ENCODE measurements at regions not wholly inside any gene's neighbourhood (a gene's known extent, or its start where the extent isn't known, plus 50 kb on each side); places are given as distances from the start of the nearest gene placed in this dataset.

DNA sequence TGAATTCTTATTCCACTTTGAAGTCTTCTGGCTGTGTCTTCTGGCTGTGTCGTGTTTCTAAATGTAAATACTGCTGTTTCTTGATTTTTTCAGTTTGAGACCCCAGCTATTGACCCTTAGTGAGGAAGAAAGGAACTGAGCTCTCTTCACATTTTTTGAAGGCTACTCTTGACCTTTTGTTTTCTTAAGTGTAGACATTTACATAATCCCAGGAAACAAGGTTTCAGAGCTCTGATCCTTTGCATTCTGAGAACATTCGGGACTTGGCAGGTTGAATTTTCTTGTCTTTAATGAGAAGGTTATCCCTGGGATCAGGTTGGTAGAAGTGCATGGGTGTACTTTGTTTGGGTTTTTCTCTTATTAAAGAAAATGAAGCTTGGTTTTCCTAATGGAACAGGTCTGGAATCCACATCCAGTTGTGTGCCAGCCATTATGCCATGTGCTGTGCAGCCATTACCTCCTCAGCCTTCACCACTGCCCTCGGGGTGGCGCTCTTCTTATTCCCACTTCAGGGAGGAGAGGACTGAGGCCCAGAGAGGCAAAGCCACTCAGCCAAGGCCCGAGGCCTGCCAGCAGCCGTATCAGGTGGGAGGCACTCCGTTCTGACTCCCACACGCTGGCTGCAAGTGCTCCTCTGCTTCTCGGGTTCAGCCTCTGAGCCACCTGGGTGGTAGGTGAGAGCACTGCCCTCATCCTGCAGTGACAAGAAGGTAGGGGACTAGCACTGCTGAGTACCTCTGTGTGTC lies 120.9 kb downstream of the BEGAIN start:
- Histone ChIP-seq H3K9ac (ENCODE audit: insufficient read depth in 1 of 2, low read length in 2 of 2) (no peak overlapping the region), H3K27me3 (ENCODE audit: control insufficient read depth in 3 of 3, insufficient read depth in 3 of 3, low read length in 2 of 3) (no peaks in the 10 kb centered on the region), H3K4me1 (ENCODE audit: control insufficient read depth in 5 of 5, insufficient read depth in 5 of 5, low read length in 5 of 5) (peaks cover 0 to 2% (median 0%) of the 10 kb centered on the region in 5 donors), H3K9me3 (ENCODE audit: control insufficient read depth in 4 of 4, insufficient read depth in 3 of 4, low read length in 3 of 4) (no peaks in the 10 kb centered on the region), H3K4me3 (no peak overlapping the region), H3K36me3 (ENCODE audit: control insufficient read depth in 4 of 4, insufficient read depth in 4 of 4, low read length in 4 of 4) (peaks cover 0 to 14% (median 4%) of the 10 kb centered on the region in 4 donors), H3K27ac (ENCODE audit: low read depth in 1 of 2, low read length in 1 of 2) (no peak overlapping the region)
- TF ChIP-seq, protein P1, sequence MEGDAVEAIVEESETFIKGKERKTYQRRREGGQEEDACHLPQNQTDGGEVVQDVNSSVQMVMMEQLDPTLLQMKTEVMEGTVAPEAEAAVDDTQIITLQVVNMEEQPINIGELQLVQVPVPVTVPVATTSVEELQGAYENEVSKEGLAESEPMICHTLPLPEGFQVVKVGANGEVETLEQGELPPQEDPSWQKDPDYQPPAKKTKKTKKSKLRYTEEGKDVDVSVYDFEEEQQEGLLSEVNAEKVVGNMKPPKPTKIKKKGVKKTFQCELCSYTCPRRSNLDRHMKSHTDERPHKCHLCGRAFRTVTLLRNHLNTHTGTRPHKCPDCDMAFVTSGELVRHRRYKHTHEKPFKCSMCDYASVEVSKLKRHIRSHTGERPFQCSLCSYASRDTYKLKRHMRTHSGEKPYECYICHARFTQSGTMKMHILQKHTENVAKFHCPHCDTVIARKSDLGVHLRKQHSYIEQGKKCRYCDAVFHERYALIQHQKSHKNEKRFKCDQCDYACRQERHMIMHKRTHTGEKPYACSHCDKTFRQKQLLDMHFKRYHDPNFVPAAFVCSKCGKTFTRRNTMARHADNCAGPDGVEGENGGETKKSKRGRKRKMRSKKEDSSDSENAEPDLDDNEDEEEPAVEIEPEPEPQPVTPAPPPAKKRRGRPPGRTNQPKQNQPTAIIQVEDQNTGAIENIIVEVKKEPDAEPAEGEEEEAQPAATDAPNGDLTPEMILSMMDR (IDR thresholded peaks at IDR 0.05; ENCODE audit: control extremely low read depth, extremely low read depth) = no peak
- ATAC-seq (ENCODE audit: insufficient read depth, low FRiP score) (no peak), DNase-seq (no peak)
- 83 to 84% methylated on average over 9 of the region's 9 CpGs for WGBS, 2 donors

DNA sequence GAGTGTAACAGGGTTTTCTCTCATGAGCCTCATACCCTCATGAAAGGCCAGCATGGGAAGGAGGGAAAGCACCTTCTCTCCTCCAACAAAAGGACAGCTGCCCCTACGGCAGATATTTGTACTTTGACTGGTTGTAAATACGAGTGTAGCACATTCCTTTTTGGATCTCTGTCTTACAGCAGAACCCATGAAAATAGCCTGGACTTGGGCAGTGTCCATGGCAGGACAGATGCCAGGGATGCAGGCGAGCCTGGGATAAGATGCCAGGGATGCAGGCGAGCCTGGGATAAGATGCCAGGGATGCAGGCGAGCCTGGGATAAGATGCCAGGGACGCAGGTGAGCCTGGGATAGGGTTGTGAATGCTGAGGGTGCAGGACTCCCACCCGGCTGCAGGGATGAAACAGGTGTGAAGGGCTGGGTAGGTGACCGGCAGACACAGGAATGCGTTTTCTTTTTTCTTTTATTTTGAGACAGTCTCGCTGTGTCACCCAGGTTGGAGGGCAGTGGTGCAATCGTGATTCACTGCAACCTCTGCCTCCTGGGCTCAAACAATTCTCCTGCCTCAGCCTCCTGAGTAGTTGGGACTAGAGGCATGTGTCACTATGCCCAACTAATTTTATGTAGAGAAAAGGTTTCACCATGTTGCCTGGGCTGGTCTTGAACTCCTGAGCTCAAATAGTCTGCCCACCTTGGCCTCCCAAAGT lies 120.0 kb downstream of the BEGAIN start:
- Histone ChIP-seq H3K4me3 (no peak overlapping the region), H3K9me3 (ENCODE audit: control insufficient read depth in 4 of 4, insufficient read depth in 3 of 4, low read length in 3 of 4) (no peaks in the 10 kb centered on the region), H3K4me1 (ENCODE audit: control insufficient read depth in 5 of 5, insufficient read depth in 5 of 5, low read length in 5 of 5) (no peaks in the 10 kb centered on the region), H3K27me3 (ENCODE audit: control insufficient read depth in 3 of 3, insufficient read depth in 3 of 3, low read length in 2 of 3) (no peaks in the 10 kb centered on the region), H3K9ac (ENCODE audit: insufficient read depth in 1 of 2, low read length in 2 of 2) (no peak overlapping the region), H3K27ac (ENCODE audit: low read depth in 1 of 2, low read length in 1 of 2) (no peak overlapping the region), H3K36me3 (ENCODE audit: control insufficient read depth in 4 of 4, insufficient read depth in 4 of 4, low read length in 4 of 4) (peaks cover 0 to 14% (median 7%) of the 10 kb centered on the region in 4 donors)
- no peak for ATAC-seq (ENCODE audit: insufficient read depth, low FRiP score)
- TF ChIP-seq, protein P1 (IDR thresholded peaks at IDR 0.05; ENCODE audit: control extremely low read depth, extremely low read depth) = no peak
- no peak for DNase-seq
- 85 to 86% methylated on average over 11 of the region's 11 CpGs for WGBS, 2 donors

DNA sequence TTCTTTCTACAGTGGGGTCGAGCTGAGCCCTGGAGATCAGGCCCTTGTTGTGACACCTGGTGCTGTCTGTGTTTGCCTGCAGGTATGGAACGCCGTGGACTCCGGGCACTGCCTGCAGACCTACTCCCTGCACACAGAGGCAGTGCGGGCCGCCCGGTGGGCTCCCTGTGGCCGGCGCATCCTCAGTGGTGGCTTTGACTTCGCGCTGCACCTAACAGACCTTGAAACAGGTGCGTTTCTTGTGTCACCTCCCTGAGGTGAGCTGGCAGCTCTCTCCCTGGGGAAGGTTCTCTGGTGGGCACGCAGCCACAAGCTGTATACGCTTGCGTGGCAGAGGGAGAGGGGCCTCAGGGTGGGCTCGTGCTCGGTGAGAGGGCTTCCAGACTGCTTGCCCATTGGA lies 119.3 kb downstream of the BEGAIN start:
- 91 to 92% methylated on average over 17 of the region's 17 CpGs for WGBS, 2 donors

More for the DNA sequence above, 119.3 kb downstream of the BEGAIN start:
- ATAC-seq (ENCODE audit: insufficient read depth, low FRiP score) (no peak), DNase-seq (no peak)
- Histone ChIP-seq H3K27ac (ENCODE audit: low read depth in 1 of 2, low read length in 1 of 2) (no peak overlapping the region), H3K36me3 (ENCODE audit: control insufficient read depth in 4 of 4, insufficient read depth in 4 of 4, low read length in 4 of 4) (peaks cover 0 to 14% (median 8%) of the 10 kb centered on the region in 4 donors), H3K9ac (ENCODE audit: insufficient read depth in 1 of 2, low read length in 2 of 2) (no peak overlapping the region), H3K27me3 (ENCODE audit: control insufficient read depth in 3 of 3, insufficient read depth in 3 of 3, low read length in 2 of 3) (no peaks in the 10 kb centered on the region), H3K9me3 (ENCODE audit: control insufficient read depth in 4 of 4, insufficient read depth in 3 of 4, low read length in 3 of 4) (no peaks in the 10 kb centered on the region), H3K4me3 (no peak overlapping the region), H3K4me1 (ENCODE audit: control insufficient read depth in 5 of 5, insufficient read depth in 5 of 5, low read length in 5 of 5) (no peaks in the 10 kb centered on the region)
- TF ChIP-seq, protein P1 (IDR thresholded peaks at IDR 0.05; ENCODE audit: control extremely low read depth, extremely low read depth) = no peak

All from lung (tissue), 11 donors.